ENCODE measurements at regions not wholly inside any gene's neighbourhood (a gene's known extent, or its start where the extent isn't known, plus 50 kb on each side); places are given as distances from the start of the nearest gene placed in this dataset.

DNA sequence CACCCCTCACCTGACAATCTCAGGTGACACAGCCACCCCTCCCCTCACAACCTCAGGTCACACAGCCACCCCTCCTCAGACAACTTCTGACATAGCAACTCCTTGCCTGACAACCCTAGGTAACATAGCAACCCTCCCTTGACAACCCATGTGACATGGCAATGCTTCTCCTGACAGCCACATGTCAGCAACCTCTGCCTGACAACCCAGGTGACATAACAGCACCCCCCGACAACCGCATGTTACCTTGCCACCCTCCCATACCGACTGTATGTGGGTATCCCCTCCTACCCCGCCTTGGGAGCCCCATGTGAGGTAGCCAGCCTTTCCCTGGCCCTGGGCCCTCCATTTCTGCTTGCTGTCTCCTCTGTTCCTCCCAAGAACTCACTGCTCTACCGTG, 77.7 kb upstream of the B3GAT1 start:
- Histone ChIP-seq H4K20me1 (ENCODE audit: insufficient read depth, low read length, poor library complexity, severe bottlenecking) (no peaks in the 10 kb centered on the region), H3K9ac (ENCODE audit: low read depth, low read length, poor library complexity, severe bottlenecking) (no peak overlapping the region), H2AFZ (ENCODE audit: low read length) (no peak overlapping the region), H3F3A (ENCODE audit: low read depth) (no peaks in the 10 kb centered on the region), H3K4me2 (ENCODE audit: low read depth, low read length, poor library complexity, severe bottlenecking) (no peak overlapping the region), H3K79me2 (ENCODE audit: insufficient read depth, low read length) (no peaks in the 10 kb centered on the region), H3K36me3 (ENCODE audit: insufficient read depth, low read length) (no peaks in the 10 kb centered on the region), H3K9me2 (replicated peaks; ENCODE audit: low read depth, low read length) (no peaks in the 10 kb centered on the region), H3K27me3 (ENCODE audit: insufficient read depth, low read length, poor library complexity, severe bottlenecking) (no peaks in the 10 kb centered on the region), H3K9me3 (ENCODE audit: insufficient read depth, low read depth, low read length) (peaks cover 15% of the 10 kb centered on the region; the same call in 1 of the 2 replicates), H3K4me3 (ENCODE audit: low read length, poor library complexity, severe bottlenecking) (no peak overlapping the region), H3K4me1 (ENCODE audit: insufficient read depth, low read length, poor library complexity, severe bottlenecking) (no peaks in the 10 kb centered on the region)
- no peak for TF ChIP-seq EZH2phosphoT487 (IDR thresholded peaks at IDR 0.05; ENCODE audit: borderline replicate concordance)
- TF ChIP-seq, protein P1, sequence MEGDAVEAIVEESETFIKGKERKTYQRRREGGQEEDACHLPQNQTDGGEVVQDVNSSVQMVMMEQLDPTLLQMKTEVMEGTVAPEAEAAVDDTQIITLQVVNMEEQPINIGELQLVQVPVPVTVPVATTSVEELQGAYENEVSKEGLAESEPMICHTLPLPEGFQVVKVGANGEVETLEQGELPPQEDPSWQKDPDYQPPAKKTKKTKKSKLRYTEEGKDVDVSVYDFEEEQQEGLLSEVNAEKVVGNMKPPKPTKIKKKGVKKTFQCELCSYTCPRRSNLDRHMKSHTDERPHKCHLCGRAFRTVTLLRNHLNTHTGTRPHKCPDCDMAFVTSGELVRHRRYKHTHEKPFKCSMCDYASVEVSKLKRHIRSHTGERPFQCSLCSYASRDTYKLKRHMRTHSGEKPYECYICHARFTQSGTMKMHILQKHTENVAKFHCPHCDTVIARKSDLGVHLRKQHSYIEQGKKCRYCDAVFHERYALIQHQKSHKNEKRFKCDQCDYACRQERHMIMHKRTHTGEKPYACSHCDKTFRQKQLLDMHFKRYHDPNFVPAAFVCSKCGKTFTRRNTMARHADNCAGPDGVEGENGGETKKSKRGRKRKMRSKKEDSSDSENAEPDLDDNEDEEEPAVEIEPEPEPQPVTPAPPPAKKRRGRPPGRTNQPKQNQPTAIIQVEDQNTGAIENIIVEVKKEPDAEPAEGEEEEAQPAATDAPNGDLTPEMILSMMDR (conservative IDR thresholded peaks at IDR 0.05; ENCODE audit: low read length) = no peak

DNA sequence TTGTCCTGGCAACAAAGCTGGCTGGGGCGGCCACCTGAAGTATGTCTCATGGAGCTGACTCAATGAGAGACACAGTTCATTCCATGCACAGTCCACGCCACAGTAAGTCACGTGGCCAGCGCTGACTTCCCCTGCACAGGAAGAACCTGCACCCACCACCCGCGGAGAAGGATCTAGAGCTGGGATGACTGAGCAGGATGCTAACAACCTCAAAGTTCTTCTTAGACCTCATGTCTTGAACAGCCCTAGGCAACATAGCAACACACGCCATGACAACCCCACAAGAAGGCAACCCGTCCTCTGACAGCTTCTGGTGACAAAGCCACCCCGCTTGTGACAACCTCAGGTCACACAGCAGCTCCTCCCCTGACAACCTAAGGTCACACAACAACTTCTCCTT, 76.9 kb upstream of the B3GAT1 start:
- H3K9ac ChIP-seq (ENCODE audit: low read depth, low read length, poor library complexity, severe bottlenecking) = no peak overlapping the region
- H3K4me2 ChIP-seq (ENCODE audit: low read depth, low read length, poor library complexity, severe bottlenecking) = no peak overlapping the region
- H4K20me1 ChIP-seq (ENCODE audit: insufficient read depth, low read length, poor library complexity, severe bottlenecking) = no peaks in the 10 kb centered on the region
- H3K36me3 ChIP-seq (ENCODE audit: insufficient read depth, low read length) = no peaks in the 10 kb centered on the region
- H3K4me3 ChIP-seq (ENCODE audit: low read length, poor library complexity, severe bottlenecking) = no peak overlapping the region
- TF ChIP-seq EZH2phosphoT487 (IDR thresholded peaks at IDR 0.05; ENCODE audit: borderline replicate concordance) = no peak
- TF ChIP-seq, protein P1 (conservative IDR thresholded peaks at IDR 0.05; ENCODE audit: low read length) = no peak
- no peaks in the 10 kb centered on the region for H3F3A ChIP-seq (ENCODE audit: low read depth)
- H3K27me3 ChIP-seq (ENCODE audit: insufficient read depth, low read length, poor library complexity, severe bottlenecking) = no peaks in the 10 kb centered on the region
- H3K9me2 ChIP-seq (replicated peaks; ENCODE audit: low read depth, low read length) = no peaks in the 10 kb centered on the region
- H2AFZ ChIP-seq (ENCODE audit: low read length) = no peak overlapping the region
- no peaks in the 10 kb centered on the region for H3K79me2 ChIP-seq (ENCODE audit: insufficient read depth, low read length)
- H3K9me3 ChIP-seq (ENCODE audit: insufficient read depth, low read depth, low read length) = peaks cover 15% of the 10 kb centered on the region; the same call in 1 of the 2 replicates
- no peaks in the 10 kb centered on the region for H3K4me1 ChIP-seq (ENCODE audit: insufficient read depth, low read length, poor library complexity, severe bottlenecking)

DNA sequence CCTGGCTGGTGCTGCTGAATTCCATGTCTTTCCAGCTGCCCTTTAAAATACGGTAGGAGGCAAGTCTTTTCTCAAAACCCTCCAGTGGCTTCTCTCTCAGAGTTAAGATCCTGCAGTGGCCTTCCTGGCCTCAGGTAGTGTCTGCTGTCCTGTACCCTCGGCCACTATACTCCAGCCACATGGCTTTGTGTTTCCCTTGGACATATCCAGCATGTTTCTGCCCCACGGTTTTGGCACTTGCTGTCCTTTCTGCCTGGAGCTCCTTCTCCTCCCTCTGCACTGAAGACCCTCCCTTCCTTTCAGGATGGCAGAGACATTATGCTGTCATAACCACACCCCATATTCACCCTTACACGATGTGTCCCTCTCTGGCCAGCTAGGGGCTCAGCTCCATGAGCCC, 76.5 kb upstream of the B3GAT1 start:
- no peaks in the 10 kb centered on the region for H3K4me1 ChIP-seq (ENCODE audit: insufficient read depth, low read length, poor library complexity, severe bottlenecking)
- no peaks in the 10 kb centered on the region for H3K79me2 ChIP-seq (ENCODE audit: insufficient read depth, low read length)
- no peak overlapping the region for H3K4me2 ChIP-seq (ENCODE audit: low read depth, low read length, poor library complexity, severe bottlenecking)
- TF ChIP-seq, protein P1 (conservative IDR thresholded peaks at IDR 0.05; ENCODE audit: low read length) = no peak
- no peak for TF ChIP-seq EZH2phosphoT487 (IDR thresholded peaks at IDR 0.05; ENCODE audit: borderline replicate concordance)
- no peaks in the 10 kb centered on the region for H3K36me3 ChIP-seq (ENCODE audit: insufficient read depth, low read length)
- no peaks in the 10 kb centered on the region for H3F3A ChIP-seq (ENCODE audit: low read depth)
- H2AFZ ChIP-seq (ENCODE audit: low read length) = no peak overlapping the region
- no peaks in the 10 kb centered on the region for H4K20me1 ChIP-seq (ENCODE audit: insufficient read depth, low read length, poor library complexity, severe bottlenecking)
- H3K4me3 ChIP-seq (ENCODE audit: low read length, poor library complexity, severe bottlenecking) = no peak overlapping the region
- peaks cover 15% of the 10 kb centered on the region; the same call in 1 of the 2 replicates for H3K9me3 ChIP-seq (ENCODE audit: insufficient read depth, low read depth, low read length)
- no peaks in the 10 kb centered on the region for H3K9me2 ChIP-seq (replicated peaks; ENCODE audit: low read depth, low read length)
- no peaks in the 10 kb centered on the region for H3K27me3 ChIP-seq (ENCODE audit: insufficient read depth, low read length, poor library complexity, severe bottlenecking)
- no peak overlapping the region for H3K9ac ChIP-seq (ENCODE audit: low read depth, low read length, poor library complexity, severe bottlenecking)

Data from Loucy (cell line).